SW480 (cell line): ENCODE measurements at regions not wholly inside any gene's neighbourhood (a gene's known extent, or its start where the extent isn't known, plus 50 kb on each side); places are given as distances from the start of the nearest gene placed in this dataset.
"Not testable (repeated sequence)": the region's sequence is repeated elsewhere in the genome, so short reads cannot be mapped to it uniquely, and the experiment has no call there.

ENCODE experiments used
- DNase-seq: peaks from one replicate; pipeline ENCODE4 v3.0.0-alpha.2; 2016; ENCODE audit warnings: low spot score

- not testable (repeated sequence) for DNase-seq
These were observed 75.8 kb upstream of the PARP8 start for GRCh38 chr5:50590444-50591189.

- not testable (repeated sequence) for DNase-seq
These were observed 75.1 kb upstream of the PARP8 start for GRCh38 chr5:50591338-50591737.

- DNase-seq, result no peak
These were observed 72.8 kb upstream of the PARP8 start for GRCh38 chr5:50593681-50594080.

GRCh38 chr5:50595199-50595598 lies 71.2 kb upstream of the PARP8 start:
- DNase-seq, result no peak

- peak; percentile 15 for DNase-seq
These were observed 64.9 kb upstream of the PARP8 start for GRCh38 chr5:50601576-50601975.

- DNase-seq, result no peak
These were observed 60.3 kb upstream of the PARP8 start for GRCh38 chr5:50606179-50606578.

GRCh38 chr5:50607456-50607855 lies 59.0 kb upstream of the PARP8 start:
- not testable (repeated sequence) for DNase-seq

- not testable (repeated sequence) for DNase-seq
These were observed 58.3 kb upstream of the PARP8 start for GRCh38 chr5:50607953-50608705.

- DNase-seq, result not testable (repeated sequence)
These were observed 53.4 kb upstream of the PARP8 start for GRCh38 chr5:50613057-50613456.
